Endothelial cell of umbilical vein (primary cell): ENCODE measurements at regions not wholly inside any gene's neighbourhood (a gene's known extent, or its start where the extent isn't known, plus 50 kb on each side); places are given as distances from the start of the nearest gene placed in this dataset.

Experiments used
- BruUV-seq: library from RNA; stranded (reverse); fragments of 400-500 nt; replicated peaks from 2 replicates; lab custom pipeline; 2021; lab: Mats Ljungman, UMichigan
- CTCF ChIA-PET: fragments of 300-600, 350-600 bp; sonication (Branson Sonifier 250); formaldehyde crosslinking; loops from one replicate; lab custom pipeline; 2021; ENCODE audit warnings: antibody characterized with exemption, inconsistent platforms; lab: Charles Lee
- POLR2A ChIA-PET: fragments of 300-600, 350-600 bp; sonication (Branson Sonifier 250); formaldehyde crosslinking; loops from one replicate; lab custom pipeline; 2021; ENCODE audit warnings: antibody characterized with exemption, inconsistent platforms; lab: Charles Lee
- DNase-seq: peaks from one replicate; pipeline ENCODE4 v3.0.0-alpha.2; 2011; ENCODE audit warnings: low read depth, low spot score
- FAIRE-seq: peaks from 2 replicates; lab custom pipeline; 2011; peaks lifted over from hg19 to GRCh38; lab: Jason Lieb, UNC
- H2AFZ ChIP-seq: 2 replicates; pipeline ENCODE4 v1.6.0; 2012; ENCODE audit warnings: low read depth, low read length, control low read depth, inconsistent platforms
- H3K27ac ChIP-seq: 2 replicates; pipeline ENCODE4 v1.5.1; 2011; ENCODE audit warnings: low read depth, mild to moderate bottlenecking, control low read depth, low read length, moderate library complexity; ENCODE audit not compliant: insufficient read depth
- H3K27me3 ChIP-seq, 2 experiments: 2 replicates each; pipeline versions ENCODE4 v1.6.0 to v1.6.1; 2011; ENCODE audit warnings: low read length in 2 of 2, mixed read lengths in 1 of 2; ENCODE audit not compliant: control insufficient read depth in 2 of 2, insufficient read depth in 2 of 2
- H3K36me3 ChIP-seq, 2 experiments: 2 replicates in 1 of 2; 3 replicates in 1 of 2; pipeline ENCODE4 v1.5.1; 2011; ENCODE audit warnings: low read length in 2 of 2, mild to moderate bottlenecking in 1 of 2, moderate library complexity in 1 of 2; ENCODE audit not compliant: control insufficient read depth in 2 of 2, insufficient read depth in 2 of 2; ENCODE audit errors: extremely low read depth in 1 of 2
- H3K4me1 ChIP-seq: 3 replicates; pipeline ENCODE4 v1.5.1; 2011; ENCODE audit warnings: mild to moderate bottlenecking, low read length; ENCODE audit not compliant: control insufficient read depth, insufficient read depth; ENCODE audit errors: extremely low read depth
- H3K4me2 ChIP-seq: 2 replicates; pipeline ENCODE4 v1.6.1; 2011; ENCODE audit warnings: low read length, control low read depth, mixed read lengths; ENCODE audit not compliant: insufficient read depth
- H3K4me3 ChIP-seq, 3 experiments: fragments of 200-600 bp in 1 of 3; sonication (generic), shearing (Covaris generic) in 1 of 3; replicated peaks in 1 of 3; 2 replicates each; pipeline ENCODE4 v1.5.1; 2011 to 2016; ENCODE audit warnings: control low read depth in 3 of 3, low read length in 3 of 3, mild to moderate bottlenecking in 2 of 3, inconsistent platforms in 1 of 3, low read depth in 1 of 3, moderate library complexity in 1 of 3; ENCODE audit not compliant: insufficient read depth in 1 of 3
- H3K79me2 ChIP-seq: 2 replicates; pipeline ENCODE4 v1.6.0; 2012; ENCODE audit warnings: low read length, inconsistent platforms; ENCODE audit not compliant: control insufficient read depth, insufficient read depth
- H3K9ac ChIP-seq: replicated peaks from 2 replicates; pipeline ENCODE3; 2011; ENCODE audit warnings: low read length, control low read depth; ENCODE audit not compliant: insufficient read depth; ENCODE audit errors: extremely low read depth
- H3K9me1 ChIP-seq: replicated peaks from 3 replicates; pipeline ENCODE4 v1.6.0; 2011; ENCODE audit warnings: mild to moderate bottlenecking, low read length; ENCODE audit not compliant: control insufficient read depth, insufficient read depth; ENCODE audit errors: extremely low read depth
- H3K9me3 ChIP-seq: replicated peaks from 2 replicates; pipeline ENCODE4 v1.5.1; 2012; ENCODE audit warnings: low read length, inconsistent platforms; ENCODE audit not compliant: control insufficient read depth, insufficient read depth
- H4K20me1 ChIP-seq: replicated peaks from 2 replicates; pipeline ENCODE3; 2011; ENCODE audit warnings: mild to moderate bottlenecking, low read length; ENCODE audit not compliant: control insufficient read depth, insufficient read depth; ENCODE audit errors: extremely low read depth
- CTCF ChIP-seq, 2 donors: IDR thresholded peaks; 1 replicate in 1 of 2; 2 replicates in 1 of 2; pipeline ENCODE4 v1.5.1; 2011; ENCODE audit warnings: low read length in 2 of 2, mild to moderate bottlenecking in 2 of 2, moderate library complexity in 2 of 2, control low read depth in 1 of 2, inconsistent platforms in 1 of 2, low read depth in 1 of 2; ENCODE audit not compliant: insufficient read depth in 1 of 2; ENCODE audit errors: extremely low read depth in 1 of 2
- FOS ChIP-seq: IDR thresholded peaks from 2 replicates; pipeline ENCODE4 v1.6.1; 2011; ENCODE audit warnings: mild to moderate bottlenecking, low read length, moderate library complexity, borderline replicate concordance; ENCODE audit not compliant: insufficient read depth
- JUN ChIP-seq: IDR thresholded peaks from 2 replicates; pipeline ENCODE4 v1.6.1; 2011; ENCODE audit warnings: borderline replicate concordance, low read depth; ENCODE audit not compliant: insufficient read length, insufficient read depth
- MYC ChIP-seq: IDR thresholded peaks from one replicate; pipeline ENCODE4 v1.6.1; 2011; ENCODE audit warnings: mild to moderate bottlenecking, low read depth, low read length
- POLR2A ChIP-seq: IDR thresholded peaks from 2 replicates; pipeline ENCODE4 v1.6.1; 2012; ENCODE audit warnings: low read depth, mild to moderate bottlenecking, control low read depth, low read length
- dilution Hi-C: fragments of 300-500 bp; cut with MboI; formaldehyde crosslinking; loops from one replicate; pipeline ENCODE4 v1.15.0; 2019; ENCODE audit warnings: low sequenced_read_pairs; ENCODE audit not compliant: extremely low pct_ligation_motif_present
- intact Hi-C: fragments of 100-400 bp; cut with micrococcal nuclease; formaldehyde crosslinking; loops from one replicate; pipeline ENCODE4 v1.10.0; 2022

- no peak overlapping the region for H3K27ac ChIP-seq
- H3K9me3 ChIP-seq, result no peaks in the 10 kb centered on the region
- dilution Hi-C loops, result no loop called here
- H3K4me3 ChIP-seq, result no peak overlapping the region
- ChIA-PET CTCF (no interaction called here), POLR2A (no interaction called here)
- H3K4me1 ChIP-seq, result no peaks in the 10 kb centered on the region
- intact Hi-C loops, result no loop called here
- no peaks in the 10 kb centered on the region for H3K79me2 ChIP-seq
- BruUV-seq, result no TSS peak
- FAIRE-seq (peak; percentile 57), DNase-seq (no peak)
- no peak overlapping the region for H2AFZ ChIP-seq
- no peaks in the 10 kb centered on the region for H3K36me3 ChIP-seq
- no peaks in the 10 kb centered on the region for H3K27me3 ChIP-seq
- TF ChIP-seq MYC (no peak), CTCF (IDR thresholded peaks at IDR 0.05; ENCODE audit: extremely low read depth in 1 of 2, insufficient read depth in 1 of 2, low read depth in 1 of 2, low read length in 2 of 2) (no peak), POLR2A (no peak)
- H3K4me2 ChIP-seq, result no peak overlapping the region
- no peaks in the 10 kb centered on the region for H4K20me1 ChIP-seq
- no peaks in the 10 kb centered on the region for H3K9me1 ChIP-seq
- H3K9ac ChIP-seq, result no peak overlapping the region
These were observed 1575.6 kb upstream of the RAG2 start for GRCh38 chr11:38173676-38174075.

DNA sequence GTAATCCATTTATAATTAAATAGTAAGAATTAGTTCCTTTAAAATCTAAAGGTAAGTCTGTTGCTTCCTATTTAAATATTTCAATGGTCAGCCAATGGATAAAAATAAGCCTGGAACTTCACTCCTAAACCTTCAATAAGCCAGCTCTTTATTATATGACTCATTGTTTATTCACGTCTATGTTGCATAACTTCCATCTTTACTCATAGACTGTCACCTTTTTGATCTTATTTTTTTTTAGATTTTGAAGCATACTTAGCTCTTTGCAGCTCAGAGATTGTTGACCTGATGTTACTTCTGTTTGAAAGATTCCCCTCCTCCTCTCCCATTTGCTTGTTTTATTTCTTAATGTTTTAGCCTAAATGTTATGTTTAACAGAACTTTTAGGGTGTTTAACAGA lies 1571.2 kb upstream of the RAG2 start:
- no peaks in the 10 kb centered on the region for H3K27me3 ChIP-seq
- DNase-seq, result peak; percentile 44
- H4K20me1 ChIP-seq, result no peaks in the 10 kb centered on the region
- H3K79me2 ChIP-seq, result no peaks in the 10 kb centered on the region
- dilution Hi-C loops (no loop called here), intact Hi-C loops (no loop called here)
- H3K4me2 ChIP-seq, result no peak overlapping the region
- peak; percentile 81 for TF ChIP-seq FOS
- no peak for TF ChIP-seq JUN
- no peaks in the 10 kb centered on the region for H3K36me3 ChIP-seq
- no peak overlapping the region for H3K4me3 ChIP-seq
- no peak overlapping the region for H3K27ac ChIP-seq
- no peak overlapping the region for H3K9ac ChIP-seq
- ChIA-PET CTCF (interaction anchor here (0.8 to 1.6 kb wide), 3 partner anchors 10 to 223 kb away, joined by 3 to 5 read pairs (median 3); no protein-coding TSS in a partner anchor), POLR2A (no interaction called here)
- H3K9me3 ChIP-seq, result no peaks in the 10 kb centered on the region
- no peak for FAIRE-seq
- no TSS peak for BruUV-seq
- H3K4me1 ChIP-seq, result no peaks in the 10 kb centered on the region
- no peak overlapping the region for H2AFZ ChIP-seq
- no peaks in the 10 kb centered on the region for H3K9me1 ChIP-seq
